Naive thymus-derived CD4-positive, alpha-beta T cell (primary cell): ENCODE measurements at regions not wholly inside any gene's neighbourhood (a gene's known extent, or its start where the extent isn't known, plus 50 kb on each side); places are given as distances from the start of the nearest gene placed in this dataset.

Experiments used
- ATAC-seq: fragments of 150-1000 bp; cut with Tn5 transposase; 2 replicates; pipeline ENCODE4 v1.10.0; 2021; ENCODE audit warnings: mild to moderate bottlenecking, moderate library complexity
- CTCF ChIA-PET: fragments of 350-600 bp; sonication (Branson Sonifier 250); formaldehyde crosslinking; loops from one replicate; lab custom pipeline; 2021; ENCODE audit warnings: antibody characterized with exemption; lab: Charles Lee
- POLR2A ChIA-PET: fragments of 350-600 bp; sonication (Branson Sonifier 250); formaldehyde crosslinking; loops from one replicate; lab custom pipeline; 2021; ENCODE audit warnings: antibody characterized with exemption, inconsistent platforms; lab: Charles Lee
- DNase-seq, 9 donors: peaks; one replicate each; pipeline versions ENCODE4 v3.0.0 to v3.0.0-alpha.2; 2020 to 2022; ENCODE audit warnings: mixed read lengths in 1 of 9
- H3K27ac ChIP-seq: one replicate; pipeline ENCODE4 v1.7.0; 2013; ENCODE audit warnings: mild to moderate bottlenecking, low read depth, low read length, moderate library complexity
- H3K27me3 ChIP-seq, 2 donors: one replicate each; pipeline ENCODE4 v1.7.0; 2013; ENCODE audit warnings: low read length in 2 of 2, mild to moderate bottlenecking in 2 of 2, moderate library complexity in 2 of 2; ENCODE audit not compliant: control insufficient read depth in 2 of 2, insufficient read depth in 2 of 2
- H3K36me3 ChIP-seq, 3 experiments: 1 replicate in 2 of 3; 2 replicates in 1 of 3; pipeline ENCODE4 v1.7.0; 2013; ENCODE audit warnings: low read length in 3 of 3, mild to moderate bottlenecking in 3 of 3, moderate library complexity in 1 of 3; ENCODE audit not compliant: insufficient read depth in 3 of 3, control insufficient read depth in 2 of 3
- H3K4me1 ChIP-seq, 2 donors: one replicate each; pipeline ENCODE4 v1.7.0; 2013; ENCODE audit warnings: low read length in 2 of 2, mild to moderate bottlenecking in 2 of 2, moderate library complexity in 1 of 2; ENCODE audit not compliant: control insufficient read depth in 2 of 2, insufficient read depth in 2 of 2
- H3K4me3 ChIP-seq: 2 replicates; pipeline ENCODE4 v1.7.0; 2013; ENCODE audit warnings: mild to moderate bottlenecking, low read length
- H3K9me3 ChIP-seq, 3 experiments: 1 replicate in 2 of 3; 2 replicates in 1 of 3; pipeline ENCODE4 v1.7.0; 2013; ENCODE audit warnings: low read length in 3 of 3; ENCODE audit not compliant: control insufficient read depth in 2 of 3
- H3K27ac Mint-ChIP-seq, 9 donors: one replicate each; pipeline ENCODE4 v1.8.0; 2020 to 2022; ENCODE audit warnings: mixed read lengths in 9 of 9, mild to moderate bottlenecking in 8 of 9, moderate library complexity in 5 of 9, inconsistent platforms in 2 of 9
- H3K27me3 Mint-ChIP-seq, 5 donors: one replicate each; pipeline ENCODE4 v1.8.0; 2021 to 2022; ENCODE audit warnings: mixed read lengths in 5 of 5, mild to moderate bottlenecking in 1 of 5
- H3K36me3 Mint-ChIP-seq, 5 donors: one replicate each; pipeline ENCODE4 v1.8.0; 2020 to 2022; ENCODE audit warnings: mixed read lengths in 5 of 5, mild to moderate bottlenecking in 3 of 5, inconsistent platforms in 1 of 5
- H3K4me1 Mint-ChIP-seq, 7 donors: one replicate each; pipeline ENCODE4 v1.8.0; 2020 to 2022; ENCODE audit warnings: mixed read lengths in 7 of 7, mild to moderate bottlenecking in 3 of 7, inconsistent platforms in 1 of 7
- H3K4me3 Mint-ChIP-seq, 10 donors: one replicate each; pipeline ENCODE4 v1.8.0; 2020 to 2022; ENCODE audit warnings: mild to moderate bottlenecking in 10 of 10, mixed read lengths in 10 of 10, moderate library complexity in 6 of 10, inconsistent platforms in 2 of 10
- H3K9me3 Mint-ChIP-seq, 11 donors: one replicate each; pipeline ENCODE4 v1.8.0; 2020 to 2022; ENCODE audit warnings: mixed read lengths in 11 of 11, mild to moderate bottlenecking in 4 of 11, inconsistent platforms in 1 of 11, moderate library complexity in 1 of 11
- intact Hi-C, 2 donors: fragments of 100-400 bp; cut with micrococcal nuclease; formaldehyde crosslinking; loops; one replicate each; pipeline ENCODE4 v1.15.1; 2023

GRCh38 chr4:17398805-17399204 is 113.1 kb downstream of the QDPR start:
- H3K9me3 Mint-ChIP-seq = peaks cover 0 to 2% (median 0%) of the 10 kb centered on the region in 11 donors
- ATAC-seq (no peak), DNase-seq (no peak)
- H3K4me3 Mint-ChIP-seq = no peak overlapping the region
- peaks cover 0 to 8% (median 0%) of the 10 kb centered on the region in 5 donors for H3K27me3 Mint-ChIP-seq
- H3K4me3 ChIP-seq = no peak overlapping the region
- no peak overlapping the region for H3K27ac ChIP-seq
- no peaks in the 10 kb centered on the region for H3K36me3 Mint-ChIP-seq
- intact Hi-C loops = no loop called here
- H3K27me3 ChIP-seq = no peaks in the 10 kb centered on the region
- no peaks in the 10 kb centered on the region for H3K9me3 ChIP-seq
- no peaks in the 10 kb centered on the region for H3K4me1 ChIP-seq
- CTCF ChIA-PET = no interaction called here
- POLR2A ChIA-PET = no interaction called here
- H3K27ac Mint-ChIP-seq = no peak overlapping the region
- H3K36me3 ChIP-seq = no peaks in the 10 kb centered on the region
- no peaks in the 10 kb centered on the region for H3K4me1 Mint-ChIP-seq

DNA sequence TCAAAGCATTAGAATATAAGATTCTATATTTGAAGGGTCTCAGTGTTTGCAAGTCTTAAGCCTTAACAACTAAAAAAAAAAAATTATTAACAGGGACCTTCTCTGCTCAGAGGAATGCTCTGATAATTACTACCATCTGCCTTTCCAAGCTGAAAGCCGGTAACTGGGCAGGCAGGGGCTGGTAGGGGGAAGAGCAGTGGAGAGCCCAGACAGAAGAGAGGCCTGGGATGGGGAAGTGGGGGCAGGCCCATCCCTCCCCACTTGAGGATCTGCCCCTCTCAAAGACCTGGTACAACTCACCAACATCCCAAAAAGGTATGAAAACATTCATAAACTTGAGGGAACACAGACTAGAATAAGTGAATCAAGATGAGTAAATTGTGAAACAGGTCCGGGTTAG is 113.9 kb downstream of the QDPR start:
- no peak for DNase-seq
- Histone ChIP-seq H3K27me3 (no peaks in the 10 kb centered on the region), H3K4me3 (no peak overlapping the region), H3K4me1 (no peaks in the 10 kb centered on the region), H3K36me3 (no peaks in the 10 kb centered on the region), H3K9me3 (no peaks in the 10 kb centered on the region), H3K27ac (no peak overlapping the region)
- Mint-ChIP-seq H3K27ac (no peak overlapping the region), H3K36me3 (no peaks in the 10 kb centered on the region), H3K4me1 (no peaks in the 10 kb centered on the region), H3K4me3 (no peak overlapping the region), H3K27me3 (peaks cover 0 to 8% (median 0%) of the 10 kb centered on the region in 5 donors), H3K9me3 (peaks cover 0 to 2% (median 0%) of the 10 kb centered on the region in 11 donors)
- ChIA-PET POLR2A (interaction anchor here (0.6 kb wide), 1 partner anchor 39 kb away, joined by 3 read pairs; no protein-coding TSS in a partner anchor), CTCF (no interaction called here)
- intact Hi-C loops = no loop called here
- no peak for ATAC-seq

GRCh38 chr4:17397611-17398010 is 114.3 kb downstream of the QDPR start:
- H3K27me3 ChIP-seq = no peaks in the 10 kb centered on the region
- no peaks in the 10 kb centered on the region for H3K4me1 ChIP-seq
- ChIA-PET POLR2A (no interaction called here), CTCF (no interaction called here)
- DNase-seq (no peak), ATAC-seq (no peak)
- Mint-ChIP-seq H3K4me1 (no peaks in the 10 kb centered on the region), H3K4me3 (no peak overlapping the region), H3K27me3 (peaks cover 0 to 8% (median 0%) of the 10 kb centered on the region in 5 donors), H3K9me3 (peaks cover 0 to 2% (median 0%) of the 10 kb centered on the region in 11 donors), H3K36me3 (no peaks in the 10 kb centered on the region), H3K27ac (no peak overlapping the region)
- no peak overlapping the region for H3K4me3 ChIP-seq
- no peak overlapping the region for H3K27ac ChIP-seq
- H3K9me3 ChIP-seq = no peaks in the 10 kb centered on the region
- no peaks in the 10 kb centered on the region for H3K36me3 ChIP-seq
- intact Hi-C loops = no loop called here

DNA sequence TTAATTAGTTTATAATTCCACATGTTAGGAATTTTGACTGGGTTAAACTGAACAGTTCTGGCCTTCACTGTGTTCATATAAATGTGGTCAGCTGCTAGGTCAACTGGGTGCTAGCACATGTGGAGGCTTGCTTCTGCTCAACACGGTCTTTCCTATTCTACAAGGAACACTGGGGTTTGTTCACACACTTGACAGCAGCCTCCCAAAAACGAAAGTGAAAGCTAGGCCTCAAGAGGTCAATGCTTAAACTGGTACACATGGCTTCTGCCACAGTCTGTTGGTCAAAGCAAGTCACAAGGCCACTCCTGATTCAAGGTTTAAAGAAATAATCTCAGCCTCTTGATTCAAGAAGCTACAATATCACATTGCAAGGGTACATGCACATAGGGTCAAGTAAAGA is 126.5 kb downstream of the QDPR start:
- Histone ChIP-seq H3K4me3 (peak overlapping the region; percentile 53), H3K27me3 (peaks cover 0 to 2% of the 10 kb centered on the region in 2 donors), H3K36me3 (no peaks in the 10 kb centered on the region), H3K4me1 (peaks cover 7 to 11% of the 10 kb centered on the region in 2 donors), H3K27ac (no peak overlapping the region), H3K9me3 (no peaks in the 10 kb centered on the region)
- peaks cover 0 to 16% (median 3%) of the 10 kb centered on the region in 11 donors for H3K9me3 Mint-ChIP-seq
- CTCF ChIA-PET = no interaction called here
- peaks cover 8 to 23% (median 21%) of the 10 kb centered on the region in 7 donors for H3K4me1 Mint-ChIP-seq
- peak overlapping the region in 9 of 10 donors; percentile 12 to 70 (median 64) for H3K4me3 Mint-ChIP-seq
- H3K36me3 Mint-ChIP-seq = peaks cover 0 to 12% (median 3%) of the 10 kb centered on the region in 5 donors
- no peaks in the 10 kb centered on the region for H3K27me3 Mint-ChIP-seq
- ATAC-seq (no peak), DNase-seq (peak in 1 of 9 donors; percentile 7)
- POLR2A ChIA-PET = interaction anchor here (0.6 kb wide), 1 partner anchor 633 kb away, joined by 3 read pairs; no protein-coding TSS in a partner anchor
- intact Hi-C loops = loop anchor here in 1 of 2 donors (1.0 kb wide), 1 partner anchor 49 kb away; no protein-coding TSS in a partner anchor
- H3K27ac Mint-ChIP-seq = peak overlapping the region in 6 of 9 donors; percentile 32 to 84 (median 70)

DNA sequence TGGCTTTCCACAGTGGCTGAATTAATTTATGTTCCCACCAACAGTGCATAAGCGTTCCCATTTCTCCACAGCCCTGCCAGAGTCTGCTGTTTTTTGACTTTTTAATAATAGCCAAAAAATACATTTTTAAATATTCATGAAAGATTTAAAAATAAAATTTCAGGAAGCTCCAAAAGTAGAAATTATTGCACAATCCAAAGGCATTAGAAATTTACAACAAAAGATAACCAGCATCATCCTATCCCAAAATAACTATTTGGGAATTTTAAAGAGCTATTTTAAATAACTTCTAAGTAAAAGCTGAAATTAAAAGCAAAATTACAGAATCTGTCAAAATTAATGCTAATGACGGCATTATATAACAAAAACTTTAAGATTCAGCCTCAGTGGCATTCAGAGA is 131.5 kb downstream of the QDPR start:
- intact Hi-C loops = no loop called here
- peaks cover 0 to 4% (median 0%) of the 10 kb centered on the region in 11 donors for H3K9me3 Mint-ChIP-seq
- ATAC-seq (no peak), DNase-seq (no peak)
- no peak overlapping the region for H3K4me3 ChIP-seq
- H3K36me3 ChIP-seq = no peaks in the 10 kb centered on the region
- no peaks in the 10 kb centered on the region for H3K27me3 ChIP-seq
- no peak overlapping the region for H3K4me3 Mint-ChIP-seq
- H3K4me1 ChIP-seq = peaks cover 5 to 8% of the 10 kb centered on the region in 2 donors
- POLR2A ChIA-PET = no interaction called here
- H3K27ac ChIP-seq = no peak overlapping the region
- H3K27ac Mint-ChIP-seq = no peak overlapping the region
- peaks cover 0 to 12% (median 0%) of the 10 kb centered on the region in 5 donors for H3K27me3 Mint-ChIP-seq
- H3K36me3 Mint-ChIP-seq = peaks cover 0 to 4% (median 0%) of the 10 kb centered on the region in 5 donors
- CTCF ChIA-PET = no interaction called here
- no peaks in the 10 kb centered on the region for H3K9me3 ChIP-seq
- peaks cover 6 to 18% (median 13%) of the 10 kb centered on the region in 7 donors for H3K4me1 Mint-ChIP-seq

DNA sequence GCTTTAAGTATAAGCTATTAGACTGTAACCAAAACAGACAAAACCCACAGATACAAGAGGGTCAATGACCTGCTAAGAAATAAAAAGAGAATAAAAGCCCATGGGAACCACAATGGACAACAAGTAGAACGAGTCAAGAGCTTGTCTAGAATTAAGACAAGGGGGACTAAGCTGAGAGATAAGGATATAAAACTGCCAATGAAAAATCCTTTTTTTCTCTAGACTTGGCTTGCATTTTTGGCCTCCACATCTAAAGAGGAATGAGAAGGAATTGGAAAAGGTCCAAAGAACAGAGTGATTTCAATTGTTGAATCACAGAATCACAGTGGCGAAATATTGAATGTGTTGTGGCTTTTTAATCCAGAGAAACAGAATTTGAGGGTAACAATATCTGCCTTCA is 135.7 kb downstream of the QDPR start:
- no peaks in the 10 kb centered on the region for H3K4me1 ChIP-seq
- H3K36me3 ChIP-seq = no peaks in the 10 kb centered on the region
- H3K36me3 Mint-ChIP-seq = no peaks in the 10 kb centered on the region
- ATAC-seq (no peak), DNase-seq (no peak)
- H3K4me3 ChIP-seq = no peak overlapping the region
- H3K9me3 ChIP-seq = no peaks in the 10 kb centered on the region
- no peaks in the 10 kb centered on the region for H3K9me3 Mint-ChIP-seq
- POLR2A ChIA-PET = no interaction called here
- no peaks in the 10 kb centered on the region for H3K27me3 ChIP-seq
- intact Hi-C loops = no loop called here
- H3K4me3 Mint-ChIP-seq = no peak overlapping the region
- CTCF ChIA-PET = no interaction called here
- H3K27me3 Mint-ChIP-seq = peaks cover 0 to 16% (median 3%) of the 10 kb centered on the region in 5 donors
- no peak overlapping the region for H3K27ac Mint-ChIP-seq
- no peak overlapping the region for H3K27ac ChIP-seq
- H3K4me1 Mint-ChIP-seq = no peaks in the 10 kb centered on the region

GRCh38 chr4:17373666-17374065 is 138.2 kb downstream of the QDPR start:
- H3K36me3 Mint-ChIP-seq = no peaks in the 10 kb centered on the region
- Histone ChIP-seq H3K4me3 (no peak overlapping the region), H3K9me3 (no peaks in the 10 kb centered on the region), H3K27ac (no peak overlapping the region), H3K27me3 (no peaks in the 10 kb centered on the region), H3K4me1 (no peaks in the 10 kb centered on the region), H3K36me3 (no peaks in the 10 kb centered on the region)
- DNase-seq (no peak), ATAC-seq (no peak)
- CTCF ChIA-PET = no interaction called here
- POLR2A ChIA-PET = no interaction called here
- no peaks in the 10 kb centered on the region for H3K4me1 Mint-ChIP-seq
- intact Hi-C loops = no loop called here
- no peak overlapping the region for H3K27ac Mint-ChIP-seq
- no peaks in the 10 kb centered on the region for H3K9me3 Mint-ChIP-seq
- H3K27me3 Mint-ChIP-seq = peaks cover 0 to 12% (median 3%) of the 10 kb centered on the region in 5 donors
- no peak overlapping the region for H3K4me3 Mint-ChIP-seq
